Prostate gland (tissue), 2 donors: ENCODE measurements at regions not wholly inside any gene's neighbourhood (a gene's known extent, or its start where the extent isn't known, plus 50 kb on each side); places are given as distances from the start of the nearest gene placed in this dataset.

Experiments
- CTCF ChIP-seq, 4 experiments: fragments of 200-600 bp in 2 of 4; fragments of 450-650 bp in 2 of 4; sonication (generic) in 2 of 4; IDR thresholded peaks; 1 replicate in 3 of 4; 2 replicates in 1 of 4; pipeline ENCODE4 v1.5.1; 2016 to 2019; ENCODE audit warnings: antibody characterized with exemption in 4 of 4, mild to moderate bottlenecking in 2 of 4, moderate library complexity in 2 of 4
- POLR2A ChIP-seq: fragments of 450-650 bp; IDR thresholded peaks from one replicate; pipeline ENCODE4 v1.6.1; 2016; ENCODE audit warnings: antibody characterized with exemption, mild to moderate bottlenecking
- POLR2AphosphoS5 ChIP-seq: sonication (generic); formaldehyde crosslinking; IDR thresholded peaks from one replicate; pipeline ENCODE4 v1.6.1; 2017; ENCODE audit warnings: antibody characterized with exemption

DNA sequence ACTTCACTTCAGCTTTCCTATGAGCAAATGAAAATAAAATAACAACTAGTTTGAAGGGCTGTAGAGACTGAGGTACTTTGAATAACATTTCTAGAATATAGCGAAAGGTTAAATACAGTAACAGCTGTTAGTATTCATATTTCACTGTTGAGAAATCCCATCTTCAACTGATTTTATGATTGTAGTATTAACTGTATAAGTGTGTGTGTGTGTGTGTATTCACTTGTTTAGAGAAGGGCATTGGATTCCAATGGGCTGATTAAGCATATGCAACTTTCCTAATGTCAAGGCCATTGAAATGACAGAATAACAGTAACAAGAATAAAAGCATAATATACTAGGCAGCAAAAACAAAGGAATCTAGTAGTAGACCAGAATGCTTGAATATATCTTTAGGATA lies 957.5 kb upstream of the EPHA7 start:
- TF ChIP-seq POLR2A (no peak), CTCF (IDR thresholded peaks at IDR 0.05) (no peak), POLR2AphosphoS5 (no peak)
